Keratinocyte (primary cell): ENCODE measurements at regions not wholly inside any gene's neighbourhood (a gene's known extent, or its start where the extent isn't known, plus 50 kb on each side); places are given as distances from the start of the nearest gene placed in this dataset.

ENCODE experiments used
- DNase-seq: peaks from one replicate; pipeline ENCODE4 v3.0.0-alpha.2; 2011; ENCODE audit warnings: low read depth, missing footprints, low spot score
- FAIRE-seq: peaks from 2 replicates; lab custom pipeline; 2011; peaks lifted over from hg19 to GRCh38; lab: Jason Lieb, UNC
- H2AFZ ChIP-seq: 2 replicates; pipeline ENCODE4 v1.6.0; 2012; ENCODE audit warnings: low read length, control low read depth, inconsistent platforms; ENCODE audit not compliant: control insufficient read depth
- H3K27ac ChIP-seq: 2 replicates; pipeline ENCODE4 v1.5.1; 2011; ENCODE audit warnings: low read length; ENCODE audit not compliant: control insufficient read depth, insufficient read depth
- H3K27me3 ChIP-seq: 3 replicates; pipeline ENCODE4 v1.6.0; 2011; ENCODE audit warnings: low read length; ENCODE audit not compliant: control insufficient read depth, insufficient read depth; ENCODE audit errors: extremely low read depth
- H3K36me3 ChIP-seq, 2 experiments: 2 replicates in 1 of 2; 3 replicates in 1 of 2; pipeline ENCODE4 v1.5.1; 2011; ENCODE audit warnings: low read length in 2 of 2, mild to moderate bottlenecking in 1 of 2; ENCODE audit not compliant: control insufficient read depth in 2 of 2, insufficient read depth in 2 of 2; ENCODE audit errors: extremely low read depth in 1 of 2
- H3K4me1 ChIP-seq: 3 replicates; pipeline ENCODE4 v1.5.1; 2011; ENCODE audit warnings: low read length; ENCODE audit not compliant: control insufficient read depth, insufficient read depth; ENCODE audit errors: extremely low read depth
- H3K4me2 ChIP-seq: 3 replicates; pipeline ENCODE4 v1.6.0; 2011; ENCODE audit warnings: low read depth, low read length; ENCODE audit not compliant: control insufficient read depth, insufficient read depth; ENCODE audit errors: extremely low read depth
- H3K4me3 ChIP-seq, 3 experiments: fragments of 200-600 bp in 1 of 3; sonication (generic) in 1 of 3; 2 replicates in 2 of 3; 3 replicates in 1 of 3; pipeline ENCODE4 v1.5.1; 2011 to 2016; ENCODE audit warnings: low read length in 3 of 3, mild to moderate bottlenecking in 3 of 3, control low read depth in 2 of 3, inconsistent platforms in 1 of 3, low read depth in 1 of 3, mixed read lengths in 1 of 3, mixed run types in 1 of 3, moderate library complexity in 1 of 3; ENCODE audit not compliant: control insufficient read depth in 2 of 3, insufficient read depth in 2 of 3; ENCODE audit errors: extremely low read depth in 1 of 3
- H3K79me2 ChIP-seq: 2 replicates; pipeline ENCODE4 v1.6.0; 2012; ENCODE audit warnings: low read length; ENCODE audit not compliant: control insufficient read depth, insufficient read depth
- H3K9ac ChIP-seq: 3 replicates; pipeline ENCODE4 v1.6.0; 2011; ENCODE audit warnings: low read length; ENCODE audit not compliant: control insufficient read depth, insufficient read depth; ENCODE audit errors: extremely low read depth
- H3K9me1 ChIP-seq: 3 replicates; pipeline ENCODE4 v1.6.0; 2011; ENCODE audit warnings: low read length; ENCODE audit not compliant: control insufficient read depth, insufficient read depth; ENCODE audit errors: extremely low read depth
- H3K9me3 ChIP-seq: 2 replicates; pipeline ENCODE4 v1.5.1; 2012; ENCODE audit warnings: low read depth, low read length; ENCODE audit not compliant: control insufficient read depth
- H4K20me1 ChIP-seq: 3 replicates; pipeline ENCODE4 v1.6.0; 2011; ENCODE audit warnings: low read length; ENCODE audit not compliant: control insufficient read depth, insufficient read depth; ENCODE audit errors: extremely low read depth
- CTCF ChIP-seq, 3 experiments: IDR thresholded peaks in 1 of 3; conservative IDR thresholded peaks in 1 of 3; optimal IDR thresholded peaks in 1 of 3; 2 replicates in 2 of 3; 3 replicates in 1 of 3; pipeline versions ENCODE3 to v1.5.1; 2011; ENCODE audit warnings: low read length in 3 of 3, mild to moderate bottlenecking in 3 of 3, moderate library complexity in 2 of 3, control low read depth in 1 of 3, inconsistent platforms in 1 of 3; ENCODE audit not compliant: insufficient read depth in 2 of 3; ENCODE audit errors: extremely low read depth in 1 of 3
- EZH2 ChIP-seq: IDR thresholded peaks from one replicate; pipeline ENCODE4 v1.6.1; 2012; ENCODE audit warnings: inconsistent platforms, mild to moderate bottlenecking, low read length, moderate library complexity
- dilution Hi-C: fragments of 300-500 bp; cut with MboI; formaldehyde crosslinking; loops from one replicate; pipeline ENCODE4 v1.7.0; 2020; ENCODE audit warnings: low sequenced_read_pairs; ENCODE audit not compliant: extremely low pct_ligation_motif_present
- small RNA-seq, 3 experiments: library from RNA; depleted of rRNA; stranded (forward); fragments of <200 nt; gene quantifications; one replicate each; pipeline ENCODE3, GENCODE V24; 2012; ENCODE audit warnings: low read depth in 3 of 3, low replicate concordance in 1 of 3; ENCODE audit not compliant: insufficient read length in 3 of 3

GRCh38 chrX:26295425-26295824, 79.5 kb downstream of the MAGEB5 start:
- no peaks in the 10 kb centered on the region for H3K9me1 ChIP-seq
- no peak overlapping the region for H2AFZ ChIP-seq
- no peak overlapping the region for H3K9ac ChIP-seq
- no peaks in the 10 kb centered on the region for H3K79me2 ChIP-seq
- H3K27ac ChIP-seq = no peak overlapping the region
- no peaks in the 10 kb centered on the region for H3K4me1 ChIP-seq
- no peaks in the 10 kb centered on the region for H3K36me3 ChIP-seq
- H3K27me3 ChIP-seq = no peaks in the 10 kb centered on the region
- no peak overlapping the region for H3K4me2 ChIP-seq
- TF ChIP-seq CTCF (optimal IDR thresholded peaks at IDR 0.05 in 1 of 3, IDR thresholded peaks at IDR 0.05 in 1 of 3, conservative IDR thresholded peaks at IDR 0.05 in 1 of 3; ENCODE audit: extremely low read depth in 1 of 3, insufficient read depth in 2 of 3, low read length in 3 of 3) = no peak
- no peak for TF ChIP-seq EZH2
- dilution Hi-C loops = no loop called here
- H3K9me3 ChIP-seq = no peaks in the 10 kb centered on the region
- H4K20me1 ChIP-seq = no peaks in the 10 kb centered on the region
- no peak overlapping the region for H3K4me3 ChIP-seq
- DNase-seq (no peak), FAIRE-seq (no peak)

GRCh38 chrX:26286836-26287235, 70.9 kb downstream of the MAGEB5 start:
- H4K20me1 ChIP-seq = no peaks in the 10 kb centered on the region
- no peaks in the 10 kb centered on the region for H3K36me3 ChIP-seq

More at GRCh38 chrX:26286836-26287235, 70.9 kb downstream of the MAGEB5 start:
- Histone ChIP-seq H3K79me2 (no peaks in the 10 kb centered on the region), H3K4me1 (no peaks in the 10 kb centered on the region), H3K4me2 (no peak overlapping the region), H3K9ac (no peak overlapping the region), H3K9me1 (no peaks in the 10 kb centered on the region), H2AFZ (no peak overlapping the region), H3K27me3 (no peaks in the 10 kb centered on the region), H3K4me3 (no peak overlapping the region), H3K9me3 (no peaks in the 10 kb centered on the region), H3K27ac (no peak overlapping the region)
- dilution Hi-C loops = no loop called here
- FAIRE-seq = no peak
- no peak for DNase-seq
- TF ChIP-seq EZH2 (no peak), CTCF (optimal IDR thresholded peaks at IDR 0.05 in 1 of 3, IDR thresholded peaks at IDR 0.05 in 1 of 3, conservative IDR thresholded peaks at IDR 0.05 in 1 of 3; ENCODE audit: extremely low read depth in 1 of 3, insufficient read depth in 2 of 3, low read length in 3 of 3) (no peak)

Small RNAs in the stretch of these regions (small RNA-seq; reads per million reads assigned to genes)
- gene AC005345.1 (0 reads per million in 3 experiments), gene RF00019 (0 reads per million in 3 experiments), gene RNU1-142P (0 reads per million in 3 experiments)
